Choroid plexus epithelial cell (primary cell): ENCODE measurements at regions not wholly inside any gene's neighbourhood (a gene's known extent, or its start where the extent isn't known, plus 50 kb on each side); places are given as distances from the start of the nearest gene placed in this dataset.

ENCODE experiments used
- DNase-seq: peaks from one replicate; pipeline ENCODE4 v3.0.0-alpha.2; 2010; ENCODE audit warnings: low read depth
- H3K4me3 ChIP-seq: 2 replicates; pipeline ENCODE4 v1.5.1; 2011; ENCODE audit warnings: low read depth, mild to moderate bottlenecking, control low read depth, low read length, moderate library complexity
- TF ChIP-seq, protein P1 (sequence below): conservative IDR thresholded peaks from 2 replicates; pipeline ENCODE4 v1.5.1; 2011; ENCODE audit warnings: low read depth, mild to moderate bottlenecking, control low read depth, inconsistent platforms, low read length, moderate library complexity

DNA sequence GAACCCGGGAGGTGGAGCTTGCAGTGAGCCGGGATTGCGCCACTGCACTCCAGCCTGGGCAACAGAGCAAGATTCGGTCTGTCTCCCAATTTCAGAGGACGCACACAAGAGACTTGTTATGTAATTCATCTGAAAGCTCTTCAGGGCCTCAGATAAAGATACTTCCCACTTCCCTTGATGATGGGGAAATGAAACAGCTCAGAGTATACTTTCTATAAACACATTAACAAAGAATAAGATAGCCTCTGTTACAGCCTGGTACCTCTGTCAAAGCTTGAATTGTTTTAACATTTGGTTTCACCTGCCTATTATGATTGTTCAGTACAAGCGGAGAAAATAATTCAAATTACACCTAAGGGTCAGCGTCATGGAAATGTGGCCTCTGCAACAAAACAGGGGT is 622.9 kb upstream of the ADGRL4 start:
- TF ChIP-seq, protein P1, sequence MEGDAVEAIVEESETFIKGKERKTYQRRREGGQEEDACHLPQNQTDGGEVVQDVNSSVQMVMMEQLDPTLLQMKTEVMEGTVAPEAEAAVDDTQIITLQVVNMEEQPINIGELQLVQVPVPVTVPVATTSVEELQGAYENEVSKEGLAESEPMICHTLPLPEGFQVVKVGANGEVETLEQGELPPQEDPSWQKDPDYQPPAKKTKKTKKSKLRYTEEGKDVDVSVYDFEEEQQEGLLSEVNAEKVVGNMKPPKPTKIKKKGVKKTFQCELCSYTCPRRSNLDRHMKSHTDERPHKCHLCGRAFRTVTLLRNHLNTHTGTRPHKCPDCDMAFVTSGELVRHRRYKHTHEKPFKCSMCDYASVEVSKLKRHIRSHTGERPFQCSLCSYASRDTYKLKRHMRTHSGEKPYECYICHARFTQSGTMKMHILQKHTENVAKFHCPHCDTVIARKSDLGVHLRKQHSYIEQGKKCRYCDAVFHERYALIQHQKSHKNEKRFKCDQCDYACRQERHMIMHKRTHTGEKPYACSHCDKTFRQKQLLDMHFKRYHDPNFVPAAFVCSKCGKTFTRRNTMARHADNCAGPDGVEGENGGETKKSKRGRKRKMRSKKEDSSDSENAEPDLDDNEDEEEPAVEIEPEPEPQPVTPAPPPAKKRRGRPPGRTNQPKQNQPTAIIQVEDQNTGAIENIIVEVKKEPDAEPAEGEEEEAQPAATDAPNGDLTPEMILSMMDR, result no peak
- DNase-seq, result no peak
- no peak overlapping the region for H3K4me3 ChIP-seq

DNA sequence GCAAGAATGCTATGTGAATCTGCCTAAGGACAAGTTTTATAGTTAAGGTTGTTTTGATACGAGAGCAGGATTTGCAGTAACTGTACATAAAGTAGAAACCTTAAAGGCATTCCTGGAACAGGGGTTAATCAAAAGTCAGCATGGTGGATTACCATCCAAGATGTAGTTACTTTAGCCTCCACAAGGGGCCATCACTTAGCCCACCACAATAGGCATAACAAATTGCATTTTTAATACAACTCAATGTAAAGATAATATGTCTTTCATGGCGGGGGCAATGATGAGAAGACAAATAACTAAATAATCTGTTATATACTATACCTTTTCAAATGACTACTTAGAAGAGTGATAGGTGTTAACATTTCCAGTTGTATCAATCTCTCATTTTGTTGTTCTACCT is 611.2 kb upstream of the ADGRL4 start:
- TF ChIP-seq, protein P1, result peak; percentile 38
- no peak overlapping the region for H3K4me3 ChIP-seq
- DNase-seq, result peak; percentile 5

DNA sequence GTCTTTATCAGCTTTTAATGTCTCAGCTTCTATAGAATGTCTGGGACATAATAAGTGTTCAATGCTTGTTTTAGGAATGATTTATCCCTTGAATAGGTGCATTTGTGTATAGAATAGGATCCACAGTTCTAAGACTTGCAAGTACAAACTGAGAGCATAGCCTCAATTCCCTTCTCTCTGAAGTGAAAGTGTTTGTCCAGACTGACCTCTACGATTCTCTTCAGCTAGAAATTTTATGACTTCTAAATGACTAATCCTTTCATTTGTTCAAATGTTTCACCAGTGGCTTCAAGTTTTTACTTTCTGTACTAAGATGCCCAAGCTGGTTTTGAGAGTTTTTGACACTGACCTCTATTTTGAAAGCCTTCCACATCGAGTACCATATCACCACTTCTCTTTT is 608.2 kb upstream of the ADGRL4 start:
- no peak overlapping the region for H3K4me3 ChIP-seq
- TF ChIP-seq, protein P1, result no peak
- DNase-seq, result peak; percentile 12

DNA sequence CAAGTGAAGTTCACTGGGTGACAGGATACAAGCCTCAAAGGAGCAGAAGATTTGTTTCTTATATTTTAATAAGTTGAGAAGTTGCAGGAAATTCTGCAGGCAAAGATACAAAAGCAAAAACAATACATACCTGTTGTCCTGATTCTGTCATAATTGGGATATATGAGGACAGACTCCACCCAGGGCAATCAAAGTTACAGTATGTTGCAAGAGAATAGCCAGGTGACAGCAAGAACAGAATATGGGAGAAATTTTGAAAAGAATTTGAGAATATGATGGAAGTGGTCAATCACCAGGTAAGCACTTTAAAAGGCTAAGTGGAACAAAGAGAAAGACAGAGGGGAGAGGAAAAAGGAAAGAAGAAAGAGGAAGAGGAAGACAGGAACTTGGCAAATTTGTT is 607.6 kb upstream of the ADGRL4 start:
- TF ChIP-seq, protein P1, result no peak
- no peak for DNase-seq
- no peak overlapping the region for H3K4me3 ChIP-seq

DNA sequence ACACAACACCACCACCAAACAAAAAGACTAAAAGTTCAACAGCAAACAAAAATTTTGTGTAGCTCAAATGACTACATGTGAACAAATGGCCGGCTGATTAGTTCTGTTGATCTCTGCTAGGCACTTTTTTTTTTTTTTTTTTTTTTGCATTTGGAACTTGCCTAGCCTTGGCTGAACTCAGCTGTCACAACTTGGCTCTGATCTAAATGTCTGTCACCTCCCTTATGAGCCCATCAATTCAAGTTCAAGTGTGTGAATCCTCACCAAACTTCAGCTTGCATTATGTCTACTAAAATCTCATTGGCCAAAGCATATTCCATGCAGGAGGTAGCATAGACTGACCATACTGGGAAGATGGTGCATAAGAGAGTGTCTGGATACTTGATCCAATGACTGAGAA is 606.5 kb upstream of the ADGRL4 start:
- no peak overlapping the region for H3K4me3 ChIP-seq
- DNase-seq, result no peak
- TF ChIP-seq, protein P1, result no peak

DNA sequence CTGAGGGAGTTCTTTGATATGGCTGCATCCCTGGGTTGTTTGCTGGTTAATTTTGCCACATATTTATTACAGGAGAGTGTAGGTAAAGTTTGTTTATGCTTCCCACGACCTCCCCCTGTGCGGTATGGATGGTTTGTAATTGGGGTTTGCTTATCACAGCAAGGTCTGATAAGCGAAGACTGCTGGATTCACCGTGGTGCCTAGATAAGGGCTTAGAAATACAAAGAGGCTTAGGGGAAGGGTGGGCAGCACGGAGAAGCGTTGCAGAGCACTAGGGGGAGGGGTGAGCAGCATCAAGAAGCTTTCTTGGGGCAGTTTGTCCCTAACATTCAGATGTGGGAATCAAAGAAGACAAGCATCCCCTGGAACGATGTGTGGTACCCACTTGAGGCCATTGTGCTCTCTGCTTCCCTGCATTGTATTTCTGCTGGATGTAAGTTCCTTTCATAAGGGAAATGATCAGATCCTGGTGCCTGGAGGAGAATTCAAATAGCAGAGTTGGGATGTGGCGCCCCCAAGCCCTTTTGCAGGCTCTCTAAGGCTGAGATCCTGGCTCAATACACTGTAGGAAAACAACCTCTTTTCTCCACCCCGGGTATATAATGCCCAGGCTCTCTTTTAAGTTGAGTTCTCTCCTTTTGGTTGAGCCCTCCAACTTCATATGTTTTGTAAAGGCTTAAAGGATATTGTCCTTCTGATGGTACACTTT is 598.1 kb upstream of the ADGRL4 start:
- H3K4me3 ChIP-seq, result no peak overlapping the region
- DNase-seq, result no peak
- TF ChIP-seq, protein P1, result no peak

DNA sequence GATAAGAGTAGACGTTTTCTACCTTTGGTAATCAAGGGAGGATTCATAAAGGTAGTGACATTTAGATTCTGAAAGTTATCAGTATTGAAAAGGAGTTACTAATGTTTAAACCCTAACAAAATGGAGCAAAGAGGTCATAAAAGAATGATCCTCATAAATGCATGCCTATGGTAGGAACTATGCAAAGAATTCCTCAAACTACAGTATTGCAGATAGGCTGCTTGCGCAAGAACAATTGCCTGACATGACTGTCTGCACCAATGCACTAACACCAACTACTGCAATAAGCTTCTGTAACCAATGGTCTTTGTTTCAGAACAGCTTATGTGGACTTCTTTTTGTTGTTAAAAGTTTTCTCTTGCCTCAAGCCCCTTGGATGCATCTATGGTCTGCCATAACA is 597.3 kb upstream of the ADGRL4 start:
- H3K4me3 ChIP-seq, result no peak overlapping the region
- peak; percentile 65 for DNase-seq
- TF ChIP-seq, protein P1, result no peak
